ENCODE measurements at regions not wholly inside any gene's neighbourhood (a gene's known extent, or its start where the extent isn't known, plus 50 kb on each side); places are given as distances from the start of the nearest gene placed in this dataset.
"Not testable (repeated sequence)": the region's sequence is repeated elsewhere in the genome, so short reads cannot be mapped to it uniquely, and the experiment has no call there.

DNA sequence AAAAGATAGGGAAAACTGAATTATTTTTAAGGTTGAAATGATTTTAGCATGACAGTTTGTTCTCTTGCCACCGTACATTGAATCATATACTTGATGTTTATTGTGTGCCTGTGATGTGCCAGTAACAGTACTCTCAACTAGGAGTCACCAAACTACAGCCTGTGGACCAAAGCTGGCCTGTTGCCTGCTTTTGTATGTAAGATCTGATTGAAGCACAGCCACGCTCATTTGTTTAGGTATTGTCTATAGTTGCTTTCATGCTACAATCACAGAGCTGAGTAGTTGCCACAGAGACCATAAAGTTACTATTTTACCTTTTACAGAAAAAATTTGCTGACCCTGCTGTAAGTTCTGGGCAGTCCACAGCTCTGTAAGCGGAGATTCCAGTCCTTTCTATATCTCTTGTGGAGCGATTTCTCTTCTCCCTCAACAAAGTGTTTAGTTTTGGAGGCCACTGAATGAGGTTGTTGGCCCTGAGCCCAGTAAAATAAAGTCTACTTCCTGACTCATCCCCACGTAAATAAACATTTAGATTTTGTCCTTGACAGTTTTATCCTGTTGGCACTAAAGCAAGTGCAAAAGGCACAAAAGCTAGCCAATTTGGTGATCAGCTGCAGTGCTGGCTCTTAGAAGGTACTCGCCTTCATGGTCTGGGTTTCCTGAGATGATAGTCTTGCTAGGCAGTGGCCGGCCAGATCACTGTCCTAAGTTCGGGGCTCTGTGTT is 180.2 kb upstream of the ZNF92 start:
- H3K36me3 ChIP-seq (ENCODE audit: control insufficient read depth, insufficient read depth, low read length); H3K9me3 ChIP-seq (ENCODE audit: control insufficient read depth, insufficient read depth, low read depth, low read length); CTCF ChIA-PET; H3K27ac ChIP-seq (ENCODE audit: low read length); POLR2A ChIA-PET; H3K4me1 ChIP-seq (ENCODE audit: control insufficient read depth, insufficient read depth, low read length); intact Hi-C loops (cut with micrococcal nuclease; ENCODE audit: unreplicated experiment); DNase-seq (ENCODE audit: low read depth, low spot score); BruUV-seq (replicated peaks); H3K27me3 ChIP-seq (ENCODE audit: control insufficient read depth, insufficient read depth, low read length); H3K4me3 ChIP-seq (ENCODE audit: low read depth in 2 of 2, low read length in 2 of 2); in situ Hi-C loops (cut with HindIII; ENCODE audit: low pct_unique_long_range_greater_than_20kb, low sequenced_read_pairs): not testable (repeated sequence)
- ATAC-seq: peak; percentile 69; the same call in 1 of the 2 replicates

DNA sequence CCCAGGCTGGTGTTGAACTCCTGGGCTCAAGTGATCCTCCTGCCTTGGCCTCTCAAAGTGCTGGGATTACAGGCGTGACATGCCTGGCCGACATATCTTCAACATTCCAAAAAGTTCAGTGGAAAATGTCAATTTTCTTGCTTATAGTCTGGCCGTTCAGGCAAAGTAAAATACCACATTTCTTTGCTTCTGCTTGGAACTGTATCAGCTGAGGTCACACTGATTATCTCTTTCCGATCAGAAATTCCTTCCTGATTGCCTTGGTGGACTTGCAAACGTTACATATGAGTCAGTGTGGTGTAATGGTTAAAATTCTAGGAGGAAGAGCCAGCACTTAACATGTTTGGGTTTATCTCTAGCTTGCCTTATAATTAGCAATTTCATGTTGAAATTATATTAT is 170.6 kb upstream of the ERV3-1 start:
- intact Hi-C loops (cut with micrococcal nuclease; ENCODE audit: unreplicated experiment); ATAC-seq; CTCF ChIA-PET; H3K27ac ChIP-seq (ENCODE audit: low read length); in situ Hi-C loops (cut with HindIII; ENCODE audit: low pct_unique_long_range_greater_than_20kb, low sequenced_read_pairs); POLR2A ChIA-PET; H3K9me3 ChIP-seq (ENCODE audit: control insufficient read depth, insufficient read depth, low read depth, low read length); H3K4me3 ChIP-seq (ENCODE audit: low read depth in 2 of 2, low read length in 2 of 2); DNase-seq (ENCODE audit: low read depth, low spot score); H3K4me1 ChIP-seq (ENCODE audit: control insufficient read depth, insufficient read depth, low read length); BruUV-seq (replicated peaks); H3K36me3 ChIP-seq (ENCODE audit: control insufficient read depth, insufficient read depth, low read length); H3K27me3 ChIP-seq (ENCODE audit: control insufficient read depth, insufficient read depth, low read length): not testable (repeated sequence)

DNA sequence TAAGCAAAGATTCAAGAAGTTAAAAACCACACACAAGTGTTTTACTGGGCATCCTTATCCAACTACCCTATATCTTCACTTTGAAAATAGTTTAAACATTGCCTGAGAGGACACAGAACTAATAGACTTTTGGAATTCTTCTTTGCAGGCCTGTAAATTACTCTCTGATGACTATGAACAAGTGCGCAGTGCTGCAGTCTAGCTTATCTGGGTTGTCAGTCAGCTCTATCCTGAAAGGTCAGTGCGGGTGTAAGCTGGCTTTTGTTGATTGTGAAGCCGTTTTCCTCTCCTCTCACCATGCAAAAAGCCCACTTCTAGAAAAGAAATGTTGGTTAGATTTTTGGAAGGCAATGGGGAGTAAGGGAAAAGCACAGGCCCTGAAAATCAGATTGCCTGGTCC is 143.6 kb upstream of the ERV3-1 start:
- ATAC-seq; H3K9me3 ChIP-seq (ENCODE audit: control insufficient read depth, insufficient read depth, low read depth, low read length); in situ Hi-C loops (cut with HindIII; ENCODE audit: low pct_unique_long_range_greater_than_20kb, low sequenced_read_pairs); POLR2A ChIA-PET; CTCF ChIA-PET; H3K4me3 ChIP-seq (ENCODE audit: low read depth in 2 of 2, low read length in 2 of 2); BruUV-seq (replicated peaks); DNase-seq (ENCODE audit: low read depth, low spot score); H3K4me1 ChIP-seq (ENCODE audit: control insufficient read depth, insufficient read depth, low read length); intact Hi-C loops (cut with micrococcal nuclease; ENCODE audit: unreplicated experiment); H3K27me3 ChIP-seq (ENCODE audit: control insufficient read depth, insufficient read depth, low read length); H3K36me3 ChIP-seq (ENCODE audit: control insufficient read depth, insufficient read depth, low read length); H3K27ac ChIP-seq (ENCODE audit: low read length): not testable (repeated sequence)

DNA sequence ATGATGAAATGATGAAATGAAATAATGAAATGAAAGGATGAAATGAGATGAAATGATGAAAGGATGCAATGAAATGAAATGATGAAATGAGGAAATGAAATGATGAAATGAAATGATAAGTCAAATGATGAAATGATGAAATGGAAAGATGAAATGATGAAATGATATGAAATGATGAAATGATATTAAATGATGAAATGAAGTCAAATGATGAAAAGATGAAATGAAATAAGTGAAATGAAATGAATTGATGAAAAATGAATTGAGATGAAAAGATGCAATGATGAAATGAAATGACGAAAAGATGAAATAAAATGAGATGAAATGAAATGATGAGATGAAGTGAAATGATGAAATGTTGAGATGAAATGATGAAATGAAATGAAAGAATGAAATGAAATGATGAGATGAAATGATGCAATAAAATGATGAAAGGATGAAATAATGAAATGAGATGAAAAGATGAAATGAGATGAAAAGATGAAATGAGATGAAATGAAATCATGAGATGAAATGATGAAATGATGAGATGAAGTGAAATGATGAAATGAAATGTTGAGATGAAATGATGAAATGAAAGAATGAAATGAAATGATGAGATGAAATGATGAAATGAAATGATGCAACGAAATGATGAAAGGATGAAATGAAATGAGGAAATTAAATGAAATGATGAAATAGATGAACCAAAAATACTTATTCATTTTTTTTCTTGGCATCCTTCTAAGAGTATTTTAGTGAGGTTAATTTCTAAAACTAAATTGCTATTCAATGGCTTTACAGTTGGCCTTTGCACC is 139.8 kb upstream of the ERV3-1 start:
- H3K9me3 ChIP-seq (ENCODE audit: control insufficient read depth, insufficient read depth, low read depth, low read length); H3K27me3 ChIP-seq (ENCODE audit: control insufficient read depth, insufficient read depth, low read length); in situ Hi-C loops (cut with HindIII; ENCODE audit: low pct_unique_long_range_greater_than_20kb, low sequenced_read_pairs); H3K4me3 ChIP-seq (ENCODE audit: low read depth in 2 of 2, low read length in 2 of 2); H3K27ac ChIP-seq (ENCODE audit: low read length); ATAC-seq; H3K36me3 ChIP-seq (ENCODE audit: control insufficient read depth, insufficient read depth, low read length); POLR2A ChIA-PET; BruUV-seq (replicated peaks); H3K4me1 ChIP-seq (ENCODE audit: control insufficient read depth, insufficient read depth, low read length); CTCF ChIA-PET; DNase-seq (ENCODE audit: low read depth, low spot score); intact Hi-C loops (cut with micrococcal nuclease; ENCODE audit: unreplicated experiment): not testable (repeated sequence)

DNA sequence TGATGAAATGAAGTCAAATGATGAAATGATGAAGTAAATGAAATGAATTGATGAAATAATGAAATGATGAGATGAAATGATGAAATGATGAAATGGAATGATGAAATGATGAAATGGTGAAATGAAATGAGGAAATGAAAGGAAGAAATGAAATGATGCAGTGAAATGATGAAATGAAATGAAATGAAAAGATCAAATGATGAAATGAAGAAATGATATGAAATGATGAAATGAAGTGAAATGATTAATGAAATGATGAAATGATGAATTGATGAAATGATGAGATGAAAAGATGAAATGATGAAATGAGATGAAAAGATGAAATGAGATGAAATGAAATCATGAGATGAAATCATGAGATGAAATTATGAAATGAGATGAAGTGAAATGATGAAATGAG is 139.2 kb upstream of the ERV3-1 start:
- DNase-seq (ENCODE audit: low read depth, low spot score); in situ Hi-C loops (cut with HindIII; ENCODE audit: low pct_unique_long_range_greater_than_20kb, low sequenced_read_pairs); intact Hi-C loops (cut with micrococcal nuclease; ENCODE audit: unreplicated experiment); POLR2A ChIA-PET; H3K4me1 ChIP-seq (ENCODE audit: control insufficient read depth, insufficient read depth, low read length); H3K27me3 ChIP-seq (ENCODE audit: control insufficient read depth, insufficient read depth, low read length); H3K27ac ChIP-seq (ENCODE audit: low read length); CTCF ChIA-PET; H3K9me3 ChIP-seq (ENCODE audit: control insufficient read depth, insufficient read depth, low read depth, low read length); ATAC-seq; H3K4me3 ChIP-seq (ENCODE audit: low read depth in 2 of 2, low read length in 2 of 2); H3K36me3 ChIP-seq (ENCODE audit: control insufficient read depth, insufficient read depth, low read length); BruUV-seq (replicated peaks): not testable (repeated sequence)

DNA sequence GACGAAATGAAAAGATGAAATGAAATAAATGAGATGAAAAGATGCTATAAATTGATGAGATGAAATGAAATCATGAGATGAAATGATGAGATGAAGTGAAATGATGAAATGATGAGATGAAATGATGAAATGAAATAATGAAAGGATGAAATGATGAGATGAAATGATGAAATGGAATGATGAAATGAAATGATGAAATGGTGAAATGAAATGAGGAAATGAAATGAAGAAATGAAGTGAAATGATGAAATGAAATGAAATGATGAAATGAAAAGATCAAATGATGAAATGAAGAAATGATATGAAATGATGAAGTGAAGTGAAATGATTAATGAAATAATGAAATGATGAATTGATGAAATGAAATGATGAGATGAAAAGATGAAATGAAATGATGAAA is 138.5 kb upstream of the ERV3-1 start:
- H3K9me3 ChIP-seq (ENCODE audit: control insufficient read depth, insufficient read depth, low read depth, low read length); intact Hi-C loops (cut with micrococcal nuclease; ENCODE audit: unreplicated experiment); H3K27me3 ChIP-seq (ENCODE audit: control insufficient read depth, insufficient read depth, low read length); CTCF ChIA-PET; BruUV-seq (replicated peaks); in situ Hi-C loops (cut with HindIII; ENCODE audit: low pct_unique_long_range_greater_than_20kb, low sequenced_read_pairs); ATAC-seq; H3K4me3 ChIP-seq (ENCODE audit: low read depth in 2 of 2, low read length in 2 of 2); DNase-seq (ENCODE audit: low read depth, low spot score); H3K27ac ChIP-seq (ENCODE audit: low read length); H3K36me3 ChIP-seq (ENCODE audit: control insufficient read depth, insufficient read depth, low read length); POLR2A ChIA-PET; H3K4me1 ChIP-seq (ENCODE audit: control insufficient read depth, insufficient read depth, low read length): not testable (repeated sequence)

DNA sequence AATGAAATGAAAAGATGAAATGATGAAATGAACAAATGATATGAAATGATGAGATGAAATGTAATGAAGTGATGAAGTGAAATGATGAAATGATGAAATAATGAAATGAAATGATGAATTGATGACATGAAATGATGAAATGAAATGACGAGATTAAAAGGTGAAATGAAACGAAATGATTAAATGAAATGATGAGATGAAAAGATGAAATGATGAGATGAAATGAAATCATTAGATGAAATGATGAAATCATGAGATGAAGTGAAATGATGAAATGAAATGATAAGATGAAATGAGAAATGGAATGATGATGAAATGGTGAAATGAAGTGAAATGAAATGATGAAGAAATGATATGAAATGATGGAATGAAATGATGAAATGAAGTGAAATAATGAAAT is 138.1 kb upstream of the ERV3-1 start:
- ATAC-seq; in situ Hi-C loops (cut with HindIII; ENCODE audit: low pct_unique_long_range_greater_than_20kb, low sequenced_read_pairs); H3K36me3 ChIP-seq (ENCODE audit: control insufficient read depth, insufficient read depth, low read length); H3K27ac ChIP-seq (ENCODE audit: low read length); BruUV-seq (replicated peaks); POLR2A ChIA-PET; CTCF ChIA-PET; H3K4me3 ChIP-seq (ENCODE audit: low read depth in 2 of 2, low read length in 2 of 2); H3K9me3 ChIP-seq (ENCODE audit: control insufficient read depth, insufficient read depth, low read depth, low read length); DNase-seq (ENCODE audit: low read depth, low spot score); intact Hi-C loops (cut with micrococcal nuclease; ENCODE audit: unreplicated experiment); H3K4me1 ChIP-seq (ENCODE audit: control insufficient read depth, insufficient read depth, low read length); H3K27me3 ChIP-seq (ENCODE audit: control insufficient read depth, insufficient read depth, low read length): not testable (repeated sequence)
